Skin of body (tissue), 1 donor: ENCODE measurements at regions not wholly inside any gene's neighbourhood (a gene's known extent, or its start where the extent isn't known, plus 50 kb on each side); places are given as distances from the start of the nearest gene placed in this dataset.

ENCODE experiments used
- DNase-seq: peaks from one replicate; lab custom pipeline; 2025; lab: John Stamatoyannopoulos, UW

DNA sequence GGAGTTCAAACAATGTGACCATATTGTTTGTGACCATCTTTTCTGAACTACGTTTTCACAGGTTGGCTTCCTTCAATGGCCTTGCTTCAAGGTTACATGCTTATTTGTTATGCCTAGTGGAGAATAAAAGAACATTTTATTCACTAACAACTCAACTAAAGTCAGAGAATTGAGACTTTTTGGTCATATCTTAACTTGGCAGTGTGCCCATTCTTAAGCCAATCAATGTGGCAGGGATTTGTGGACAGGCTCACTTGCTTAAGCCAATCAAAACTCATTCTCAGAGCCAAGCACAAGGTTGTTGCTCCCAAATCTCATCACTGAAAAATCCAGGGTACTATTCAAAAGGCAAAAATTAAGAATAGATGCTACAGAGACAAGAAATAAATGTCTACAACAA, 455.8 kb upstream of the FAT3 start:
- DNase-seq = no peak

DNA sequence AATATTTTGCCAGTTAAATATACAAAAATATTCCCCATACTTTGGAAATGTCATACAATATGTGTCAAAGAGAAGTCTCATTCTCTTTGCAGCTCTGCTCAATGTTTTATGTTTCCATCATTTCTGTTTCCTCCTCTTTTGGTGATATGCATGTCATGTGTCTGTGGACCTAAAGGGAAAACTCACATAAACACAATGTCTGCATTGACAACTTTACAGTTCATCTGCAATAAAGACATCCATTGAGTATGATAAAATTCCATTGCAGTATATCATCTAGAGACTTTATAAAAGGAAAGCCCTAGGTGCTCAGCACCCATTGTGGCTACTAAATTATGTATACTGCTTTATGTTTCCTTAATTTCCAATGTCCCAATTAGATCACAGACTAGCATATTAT, 461.3 kb upstream of the FAT3 start:
- DNase-seq = no peak

DNA sequence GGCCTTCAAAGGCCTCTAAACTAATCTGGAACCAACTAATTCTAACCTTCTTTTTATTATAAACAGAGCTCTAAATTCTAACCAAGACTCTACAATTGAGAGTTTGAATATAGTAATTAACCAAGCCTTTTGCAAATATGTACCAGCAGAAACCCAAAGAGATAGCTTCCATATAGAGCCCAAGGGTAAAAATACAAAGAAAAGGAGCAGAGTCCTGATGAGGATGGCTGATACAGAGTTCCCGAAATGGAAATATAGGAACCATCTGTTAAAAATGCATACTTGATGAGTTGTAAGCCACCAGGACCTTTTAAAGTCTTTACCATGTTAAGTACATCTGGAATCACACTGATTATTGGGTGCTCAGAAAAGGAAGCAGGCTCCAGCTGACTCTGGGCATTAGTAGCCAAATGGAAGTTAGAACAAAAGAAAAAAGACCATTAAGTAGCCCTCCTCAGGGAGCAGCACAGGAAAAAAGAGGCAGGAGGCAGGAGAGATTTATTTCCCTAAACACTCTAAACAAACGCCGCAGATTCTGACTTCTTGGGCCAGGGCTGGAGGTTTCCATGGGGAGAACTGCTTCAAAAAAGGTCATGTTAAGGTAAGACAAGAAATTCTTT, 463.1 kb upstream of the FAT3 start:
- DNase-seq = no peak

DNA sequence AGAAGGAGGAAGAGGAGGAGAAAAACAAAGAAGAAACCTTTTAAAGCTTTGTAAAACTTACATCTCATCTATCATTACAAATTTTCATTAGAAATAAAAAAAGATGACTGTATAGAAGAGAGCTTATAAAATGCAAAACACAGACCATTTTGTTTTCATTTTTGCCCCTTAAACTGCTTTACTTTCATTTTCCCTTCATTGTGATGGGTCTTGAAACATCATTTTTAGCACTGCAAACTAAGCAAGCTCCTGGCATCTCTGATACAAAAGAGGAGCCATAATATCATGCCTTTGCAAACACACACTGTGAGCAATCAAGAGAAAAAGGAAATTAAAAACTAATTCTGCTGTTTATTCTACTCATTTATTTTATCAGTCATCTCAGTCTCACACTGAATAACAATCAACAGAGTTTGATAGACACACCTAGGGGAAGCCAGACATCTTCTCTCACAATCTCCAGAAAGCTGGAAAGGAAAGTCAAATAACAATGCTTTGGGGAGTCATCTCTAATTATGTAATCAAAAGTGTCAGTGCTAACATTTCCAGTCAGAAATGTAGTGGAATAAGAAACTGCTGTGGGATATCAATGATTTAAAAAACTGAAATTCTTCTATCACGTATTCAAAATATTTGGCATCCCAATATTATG, 467.7 kb upstream of the FAT3 start:
- DNase-seq = no peak

DNA sequence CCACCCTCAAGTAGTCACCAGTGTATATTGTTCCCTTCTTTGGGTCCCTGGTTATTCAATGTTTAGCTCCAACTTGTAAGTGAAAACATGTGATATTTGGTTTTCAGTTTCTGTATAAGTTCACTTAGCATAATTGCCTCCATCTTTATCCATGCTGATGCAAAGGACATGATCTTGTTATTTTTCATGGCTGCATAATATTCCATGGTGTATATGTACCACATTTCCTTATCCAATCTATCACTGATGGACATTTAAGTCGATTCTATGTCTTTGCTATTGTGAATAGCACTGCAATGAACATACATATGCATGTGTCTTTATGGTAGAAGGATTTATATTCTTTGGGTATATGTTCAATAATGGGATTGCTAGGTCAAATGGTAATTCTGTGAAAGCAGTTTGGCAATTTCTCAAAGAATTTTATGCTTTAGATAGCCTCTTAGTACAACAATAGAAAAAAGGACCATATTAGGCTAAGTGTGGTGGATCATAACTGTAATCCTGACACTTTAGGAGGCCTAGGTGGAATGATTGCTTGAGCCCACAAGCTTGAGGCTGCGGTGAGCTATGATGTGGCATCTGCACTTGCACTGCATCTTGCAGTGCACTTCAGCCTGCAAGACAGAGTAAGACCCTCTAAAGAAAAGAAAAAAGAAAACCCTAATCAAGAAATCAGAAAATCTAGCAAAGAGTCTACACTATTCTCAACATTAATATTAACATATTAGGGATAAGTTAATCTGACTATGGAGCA, 468.5 kb upstream of the FAT3 start:
- DNase-seq = no peak

DNA sequence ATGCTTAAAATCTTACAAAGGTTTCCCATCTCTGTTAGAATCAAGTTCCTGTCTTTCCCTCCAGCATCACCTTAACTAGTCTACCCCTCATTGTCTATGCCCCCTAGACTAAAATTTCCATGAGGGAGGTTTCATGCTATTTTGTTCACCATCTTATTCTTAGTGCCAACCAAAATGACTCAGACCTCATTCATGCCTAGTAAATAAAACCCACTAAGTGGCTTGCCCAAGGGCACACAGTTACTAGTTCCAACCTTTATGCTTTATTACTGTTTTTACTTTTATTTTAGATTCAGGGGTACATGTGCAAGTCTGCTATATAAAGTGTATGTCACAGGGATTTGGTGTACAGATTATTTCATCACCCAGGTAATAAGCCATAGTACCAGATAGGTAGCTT, 469.1 kb upstream of the FAT3 start:
- no peak for DNase-seq

DNA sequence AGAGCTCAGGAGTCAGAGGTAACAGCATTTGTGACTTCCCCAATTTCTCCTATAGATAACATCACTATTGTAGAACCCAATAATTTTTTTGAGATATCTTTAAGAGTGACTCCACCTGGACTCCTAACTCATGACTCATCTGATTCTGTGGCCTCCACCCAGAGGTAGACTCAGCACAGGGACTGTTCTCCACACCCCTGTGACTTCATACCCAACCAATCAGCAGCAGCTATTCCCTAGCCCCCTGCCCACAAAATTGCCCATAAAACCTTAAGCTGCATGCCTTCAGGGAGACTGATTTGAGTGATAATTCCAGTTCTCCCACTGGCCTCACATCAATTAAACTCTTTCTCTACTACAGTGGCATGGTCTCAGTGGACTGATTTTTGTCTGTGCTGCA, 475.4 kb upstream of the FAT3 start:
- no peak for DNase-seq

DNA sequence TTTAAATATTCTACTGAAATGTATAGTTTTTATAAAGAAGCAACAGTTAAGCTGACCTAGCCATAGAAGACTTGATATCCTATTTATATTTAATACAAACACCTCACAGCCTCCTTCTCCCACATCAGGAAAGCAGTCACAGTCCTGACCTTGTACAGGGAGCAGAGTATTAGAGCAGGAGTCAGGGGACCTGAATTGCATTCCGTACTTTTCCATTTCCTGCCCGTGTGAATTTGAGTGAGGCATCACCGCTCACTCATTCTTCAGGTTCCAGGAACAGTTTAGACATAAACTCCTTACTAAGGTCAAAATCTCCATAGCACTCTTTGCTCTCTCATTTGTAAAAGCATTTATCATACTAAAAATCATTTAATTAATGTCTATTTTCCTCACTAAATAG, 482.5 kb upstream of the FAT3 start:
- no peak for DNase-seq

DNA sequence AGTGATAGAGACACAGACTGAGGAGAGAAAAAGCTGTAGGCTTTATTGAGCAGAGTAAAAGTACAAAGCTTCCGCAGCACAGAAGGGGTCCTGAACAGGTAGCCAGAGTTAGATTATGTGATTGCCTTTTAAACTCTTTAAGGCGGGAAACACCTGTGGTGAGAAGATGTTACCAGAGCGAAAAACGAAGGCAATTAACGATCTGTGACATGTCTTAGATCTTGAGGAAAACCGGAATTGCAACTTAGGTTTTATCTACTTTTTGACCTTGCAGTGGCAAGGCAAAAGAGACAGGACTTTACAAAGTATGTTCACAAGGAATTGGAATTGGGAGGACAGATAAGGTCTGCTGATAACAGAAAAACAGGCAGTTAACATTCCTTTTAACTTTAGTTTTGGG, 493.6 kb upstream of the FAT3 start:
- no peak for DNase-seq

DNA sequence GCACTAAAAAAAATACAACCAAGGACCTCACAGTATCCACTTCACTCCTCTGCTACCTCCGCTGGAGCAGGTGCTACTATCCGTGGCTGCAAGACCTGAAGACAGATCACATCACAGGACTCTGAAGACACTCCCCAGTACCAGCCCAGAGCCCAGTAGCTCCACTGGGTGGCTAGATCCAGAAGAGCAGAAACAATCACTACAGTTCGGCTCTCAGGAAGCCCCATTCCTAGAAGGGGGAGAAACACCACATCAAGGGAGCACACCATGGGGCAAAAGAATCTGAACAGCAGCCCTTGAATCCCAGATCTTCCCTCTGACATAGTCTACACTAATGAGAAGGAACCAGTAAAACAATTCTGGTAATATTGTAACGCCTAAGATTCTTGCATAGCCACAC, 494.0 kb upstream of the FAT3 start:
- DNase-seq = no peak

DNA sequence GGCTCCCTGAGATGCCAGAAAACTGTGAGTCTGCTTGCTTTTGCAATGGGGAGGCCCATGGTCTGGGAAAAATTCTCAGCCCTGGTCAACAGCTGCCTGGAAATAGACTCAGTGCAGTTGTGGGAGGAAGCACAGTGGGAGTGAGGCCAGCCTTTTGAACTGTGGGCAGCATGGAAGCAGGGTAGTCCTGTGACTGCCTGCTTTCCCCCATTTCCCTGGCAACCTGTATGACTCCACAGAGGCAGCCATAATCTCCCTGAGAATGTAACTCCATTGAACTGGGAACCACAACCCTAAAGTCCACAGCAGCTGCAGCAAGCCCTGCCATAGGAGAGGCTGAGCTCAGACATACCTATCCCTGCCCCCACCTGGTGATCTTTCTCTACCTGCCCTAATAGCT, 494.6 kb upstream of the FAT3 start:
- no peak for DNase-seq

DNA sequence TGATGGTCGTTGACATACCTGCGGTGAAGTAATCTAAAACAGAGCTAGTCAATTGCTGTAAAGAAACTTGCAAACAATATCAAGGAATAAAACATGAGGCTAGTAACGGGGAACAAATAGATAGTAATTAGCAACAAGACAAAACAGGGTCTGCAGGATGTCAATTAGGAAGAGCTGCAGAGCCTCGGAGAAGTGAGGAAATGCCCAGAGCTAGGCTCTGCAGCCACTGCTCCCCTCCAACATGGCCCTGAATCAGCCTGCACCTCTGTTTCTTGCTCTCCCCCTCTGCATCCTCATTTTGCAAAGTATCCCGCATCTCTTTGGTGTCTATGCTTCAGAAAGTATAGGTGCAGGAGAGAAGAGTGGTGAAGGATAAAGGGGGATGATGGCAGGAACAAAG, 507.4 kb upstream of the FAT3 start:
- no peak for DNase-seq

DNA sequence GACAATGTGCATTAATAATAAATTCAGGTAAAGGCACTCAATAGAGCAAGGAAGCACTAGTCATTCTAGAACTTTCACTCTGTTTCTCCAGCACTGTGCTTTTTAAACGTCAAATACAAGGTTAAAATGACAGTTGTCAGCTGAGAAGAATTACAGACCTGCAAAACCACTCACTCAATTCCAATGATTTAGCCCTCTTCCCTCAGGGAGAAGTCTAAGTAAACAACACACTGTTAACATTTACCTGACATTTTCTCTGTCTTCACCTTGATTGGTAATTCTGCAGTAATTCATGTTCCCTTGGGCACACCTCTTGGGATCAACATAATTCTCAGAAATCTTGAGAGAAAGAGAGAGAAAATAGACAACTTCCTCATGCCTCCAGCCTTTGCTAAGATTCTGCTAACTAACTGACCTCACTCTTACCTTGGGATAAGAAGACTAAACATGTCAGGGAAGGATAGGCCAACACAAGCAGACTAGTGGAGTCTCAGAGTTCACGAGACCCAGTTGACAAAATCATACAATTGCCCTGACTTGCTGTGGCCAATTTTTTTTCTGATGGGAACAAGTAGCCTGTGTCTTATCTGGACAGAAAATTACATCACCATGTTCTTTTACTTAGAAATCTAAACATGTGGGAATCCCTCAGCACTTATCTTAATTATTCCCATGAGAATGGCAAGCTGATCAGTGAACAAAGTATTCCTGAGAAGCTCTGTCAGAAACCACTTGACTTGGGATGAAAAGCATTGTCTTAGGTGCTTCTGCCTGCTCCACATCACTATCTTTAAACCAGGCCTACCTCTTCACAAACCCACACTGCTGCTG, 516.8 kb upstream of the FAT3 start:
- no peak for DNase-seq

DNA sequence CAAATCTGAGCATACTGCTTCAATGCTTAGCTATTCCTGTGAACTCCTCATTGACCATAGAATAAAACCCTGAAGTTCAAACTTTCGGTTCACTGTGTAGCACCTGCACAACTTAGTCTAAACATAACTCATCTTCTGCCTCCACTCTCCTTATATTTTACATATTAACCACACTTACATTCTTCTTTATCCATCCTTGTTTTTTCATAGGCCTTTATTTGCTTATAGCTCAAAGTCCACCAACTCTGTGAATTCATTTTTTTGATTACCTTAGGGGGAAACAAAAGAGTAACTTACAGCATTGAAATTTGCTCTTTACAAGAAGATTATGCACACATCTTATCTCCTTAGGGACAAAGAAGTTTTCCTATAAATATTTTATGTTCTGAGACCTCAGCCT, 521.6 kb upstream of the FAT3 start:
- DNase-seq = no peak

DNA sequence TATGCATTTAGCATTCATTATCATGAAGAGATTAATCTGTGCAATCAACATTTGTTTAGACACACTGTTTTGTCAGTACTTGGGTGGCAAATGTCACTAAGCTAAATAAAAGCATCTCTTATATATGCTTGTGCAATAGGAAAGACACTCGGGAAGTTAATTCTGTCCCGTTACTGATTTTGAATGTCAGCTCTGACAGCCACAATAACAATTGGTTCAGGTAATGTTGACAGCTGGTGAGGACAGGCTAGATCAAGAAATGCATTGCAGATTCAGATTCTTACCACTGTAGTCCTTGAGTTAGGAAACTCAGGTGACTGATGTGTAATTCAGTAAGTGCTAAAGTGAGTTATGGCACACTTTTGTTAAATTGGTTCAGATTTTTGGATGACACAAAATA, 523.8 kb upstream of the FAT3 start:
- DNase-seq = no peak

DNA sequence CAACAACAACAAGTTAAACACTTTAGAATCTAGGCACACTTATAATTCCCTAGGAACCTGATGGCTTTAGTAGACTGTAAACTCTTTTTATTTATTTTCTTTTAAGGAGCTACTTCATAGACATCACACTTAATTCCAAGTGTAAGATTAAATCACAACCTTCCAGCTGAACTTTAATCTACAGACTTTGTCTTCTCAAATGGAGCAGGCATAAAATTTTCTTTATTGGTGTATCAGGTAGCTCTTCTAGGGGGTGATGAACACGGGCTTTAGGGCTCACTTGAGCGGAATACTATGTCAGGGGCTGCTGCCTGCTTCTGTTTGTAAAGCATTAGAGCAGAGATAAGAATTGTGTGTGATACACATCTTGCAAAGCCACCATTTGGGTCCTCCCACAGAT, 525.8 kb upstream of the FAT3 start:
- no peak for DNase-seq

DNA sequence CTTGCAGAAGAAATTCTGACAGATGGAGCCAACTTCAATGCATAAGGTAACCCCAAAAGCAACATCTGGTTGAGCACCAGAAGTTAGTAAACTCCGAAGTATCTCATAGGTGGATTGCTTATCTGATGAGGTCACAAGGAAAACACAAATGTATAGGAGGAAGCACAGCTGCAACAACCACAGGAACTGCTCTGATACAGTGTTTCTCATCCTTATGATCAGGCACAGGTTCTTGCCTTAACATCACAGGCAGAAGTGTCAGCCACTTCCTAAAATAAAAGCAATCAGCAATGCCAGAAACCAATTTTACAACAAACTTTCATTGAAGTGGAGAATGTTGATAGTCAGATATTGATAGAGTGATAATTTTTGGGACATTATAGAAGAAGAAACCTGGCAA, 530.3 kb upstream of the FAT3 start:
- DNase-seq = no peak

DNA sequence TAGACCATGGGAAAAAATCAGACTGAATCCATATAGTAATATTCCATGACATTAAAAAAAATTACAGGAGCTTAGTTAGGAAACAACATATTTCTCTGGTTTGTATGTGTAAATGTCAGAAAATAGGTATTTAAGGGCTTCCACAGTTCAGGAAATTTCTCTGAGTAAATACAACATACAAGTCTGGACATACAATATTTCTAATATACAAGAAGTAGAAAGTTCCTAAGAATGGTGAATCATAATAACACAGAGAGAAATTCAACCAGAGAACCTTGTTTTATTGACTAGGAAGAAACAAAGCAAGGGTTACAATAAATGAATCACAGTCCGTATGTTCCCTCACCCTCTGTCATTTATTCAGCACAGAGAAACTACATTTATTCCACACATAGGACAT, 532.7 kb upstream of the FAT3 start:
- no peak for DNase-seq

DNA sequence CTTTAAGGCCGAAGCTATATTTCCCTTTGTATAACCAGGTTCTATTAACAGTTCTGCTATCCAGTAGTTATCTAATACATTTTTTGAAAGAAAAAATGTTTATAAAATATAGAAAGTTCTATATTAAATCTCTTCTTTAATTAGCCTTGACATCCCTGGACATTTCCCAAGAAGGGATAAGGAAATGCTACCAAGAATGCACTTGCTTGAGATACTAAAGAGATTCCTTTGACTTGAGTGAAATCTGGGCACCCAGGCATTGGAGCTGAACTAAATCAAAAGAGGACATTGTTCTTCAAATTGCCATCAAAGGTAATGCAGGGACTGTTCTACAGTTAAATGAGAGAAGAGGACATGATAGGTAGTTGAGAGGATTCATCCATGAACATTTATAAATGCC, 535.9 kb upstream of the FAT3 start:
- no peak for DNase-seq

DNA sequence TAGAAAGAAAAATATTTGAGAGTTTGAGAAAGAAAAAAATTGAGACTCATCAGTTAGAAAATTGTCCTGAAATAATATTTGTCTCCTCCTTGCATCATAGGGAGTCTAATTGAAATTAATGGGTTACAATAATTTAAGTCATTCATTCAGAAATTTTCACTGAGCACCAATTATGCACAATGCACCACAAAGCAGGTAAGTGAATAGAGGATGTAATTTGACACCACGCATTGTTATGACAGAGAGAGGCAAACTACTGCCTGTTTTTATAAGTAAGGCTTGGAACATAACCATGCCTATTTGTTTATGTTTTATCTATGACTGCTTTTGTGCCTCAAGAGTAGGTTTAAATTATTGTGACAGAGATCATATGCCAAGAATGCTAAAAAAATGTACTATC, 537.9 kb upstream of the FAT3 start:
- no peak for DNase-seq

DNA sequence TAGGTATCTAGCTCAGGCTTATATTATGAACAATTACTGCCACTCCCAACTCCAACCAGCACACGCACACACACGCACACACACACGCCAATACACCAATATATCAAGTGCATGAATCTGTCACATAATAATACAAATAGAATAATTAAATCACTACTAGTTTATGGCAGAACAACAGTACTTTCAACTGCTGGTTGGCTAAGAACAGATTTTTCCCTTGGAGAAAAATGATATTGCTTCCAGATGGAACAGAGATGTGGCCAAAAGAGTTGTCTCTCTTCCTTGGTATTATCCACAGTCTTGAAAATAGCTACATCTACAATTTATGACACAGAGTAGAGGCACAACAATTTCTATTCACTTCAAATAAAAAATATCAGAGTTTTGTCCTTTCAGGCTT, 538.3 kb upstream of the FAT3 start:
- peak; percentile 60 for DNase-seq

DNA sequence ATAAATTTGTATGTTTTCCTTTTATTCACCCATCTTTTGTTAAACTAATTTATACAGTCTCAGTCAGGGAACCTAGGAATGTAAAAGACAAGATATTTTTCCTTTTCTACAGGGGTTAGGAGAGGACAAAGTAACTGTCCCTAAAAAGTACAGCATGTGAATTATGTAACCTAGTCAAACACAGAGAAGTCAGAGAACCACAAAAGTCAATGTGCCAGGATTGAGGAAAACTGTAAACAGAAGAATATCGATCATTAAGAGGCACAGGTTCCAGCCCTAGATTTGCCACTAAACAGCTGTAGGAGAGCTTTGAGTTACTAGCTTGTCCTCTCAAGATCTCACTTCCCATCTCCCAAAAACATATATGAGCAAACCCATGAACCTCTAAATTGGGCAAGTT, 550.9 kb upstream of the FAT3 start:
- no peak for DNase-seq
